ENCODE measurements at regions not wholly inside any gene's neighbourhood (a gene's known extent, or its start where the extent isn't known, plus 50 kb on each side); places are given as distances from the start of the nearest gene placed in this dataset.

GRCh38 chr17:12554251-12554650 lies 111.4 kb upstream of the MYOCD start:
- H3K27me3 Mint-ChIP-seq: peaks cover 3% of the 10 kb centered on the region
- peaks cover 10% of the 10 kb centered on the region for H3K4me1 Mint-ChIP-seq (ENCODE audit: low read depth)
- H3K36me3 Mint-ChIP-seq (ENCODE audit: insufficient read depth): no peaks in the 10 kb centered on the region
- TF ChIP-seq CTCF (IDR thresholded peaks at IDR 0.05; ENCODE audit: unreplicated experiment): no peak
- no peak overlapping the region for H3K27ac Mint-ChIP-seq
- H3K9me3 Mint-ChIP-seq (ENCODE audit: low read depth): no peaks in the 10 kb centered on the region
- no peak overlapping the region for H3K4me3 Mint-ChIP-seq (ENCODE audit: low read depth)
- DNase-seq (ENCODE audit: low spot score, unreplicated experiment): no peak

GRCh38 chr17:12566291-12566690 lies 99.4 kb upstream of the MYOCD start:
- H3K4me3 Mint-ChIP-seq (ENCODE audit: low read depth): no peak overlapping the region
- TF ChIP-seq CTCF (IDR thresholded peaks at IDR 0.05; ENCODE audit: unreplicated experiment): no peak
- no peaks in the 10 kb centered on the region for H3K9me3 Mint-ChIP-seq (ENCODE audit: low read depth)
- peaks cover 5% of the 10 kb centered on the region for H3K4me1 Mint-ChIP-seq (ENCODE audit: low read depth)
- no peak for DNase-seq (ENCODE audit: low spot score, unreplicated experiment)
- H3K36me3 Mint-ChIP-seq (ENCODE audit: insufficient read depth): no peaks in the 10 kb centered on the region
- peaks cover 10% of the 10 kb centered on the region for H3K27me3 Mint-ChIP-seq
- no peak overlapping the region for H3K27ac Mint-ChIP-seq

- Mint-ChIP-seq H3K4me1 (ENCODE audit: low read depth) (peaks cover 5% of the 10 kb centered on the region), H3K27me3 (peaks cover 10% of the 10 kb centered on the region), H3K27ac (no peak overlapping the region), H3K9me3 (ENCODE audit: low read depth) (peaks cover 5% of the 10 kb centered on the region), H3K36me3 (ENCODE audit: insufficient read depth) (no peaks in the 10 kb centered on the region), H3K4me3 (ENCODE audit: low read depth) (no peak overlapping the region)
- DNase-seq (ENCODE audit: low spot score, unreplicated experiment): no peak
- no peak for TF ChIP-seq CTCF (IDR thresholded peaks at IDR 0.05; ENCODE audit: unreplicated experiment)
Observed at GRCh38 chr17:12567077-12568053, 98.3 kb upstream of the MYOCD start.

GRCh38 chr17:12568358-12569251 lies 97.1 kb upstream of the MYOCD start:
- no peaks in the 10 kb centered on the region for H3K36me3 Mint-ChIP-seq (ENCODE audit: insufficient read depth)
- no peak overlapping the region for H3K4me3 Mint-ChIP-seq (ENCODE audit: low read depth)
- no peak for DNase-seq (ENCODE audit: low spot score, unreplicated experiment)
- H3K27ac Mint-ChIP-seq: no peak overlapping the region
- H3K4me1 Mint-ChIP-seq (ENCODE audit: low read depth): peaks cover 5% of the 10 kb centered on the region
- no peak for TF ChIP-seq CTCF (IDR thresholded peaks at IDR 0.05; ENCODE audit: unreplicated experiment)
- H3K9me3 Mint-ChIP-seq (ENCODE audit: low read depth): peaks cover 5% of the 10 kb centered on the region
- H3K27me3 Mint-ChIP-seq: peaks cover 10% of the 10 kb centered on the region

- peaks cover 2% of the 10 kb centered on the region for H3K4me1 Mint-ChIP-seq (ENCODE audit: low read depth)
- no peak for DNase-seq (ENCODE audit: low spot score, unreplicated experiment)
- TF ChIP-seq CTCF (IDR thresholded peaks at IDR 0.05; ENCODE audit: unreplicated experiment): no peak
- peaks cover 5% of the 10 kb centered on the region for H3K9me3 Mint-ChIP-seq (ENCODE audit: low read depth)
- H3K4me3 Mint-ChIP-seq (ENCODE audit: low read depth): no peak overlapping the region
- no peak overlapping the region for H3K27ac Mint-ChIP-seq
- H3K27me3 Mint-ChIP-seq: peaks cover 4% of the 10 kb centered on the region
- no peaks in the 10 kb centered on the region for H3K36me3 Mint-ChIP-seq (ENCODE audit: insufficient read depth)
Observed at GRCh38 chr17:12571606-12572005, 94.1 kb upstream of the MYOCD start.
